ENCODE measurements at regions not wholly inside any gene's neighbourhood (a gene's known extent, or its start where the extent isn't known, plus 50 kb on each side); places are given as distances from the start of the nearest gene placed in this dataset.

- no peak for TF ChIP-seq TAF1 (IDR thresholded peaks at IDR 0.05; ENCODE audit: low read depth, low read length)
- TF ChIP-seq POLR2A (IDR thresholded peaks at IDR 0.05; ENCODE audit: low read depth, low read length), result no peak
- no peak for TF ChIP-seq POU2F2 (IDR thresholded peaks at IDR 0.05; ENCODE audit: low read depth, low read length)
- TF ChIP-seq POLR2AphosphoS5 (IDR thresholded peaks at IDR 0.05; ENCODE audit: low read depth, low read length), result no peak
Measured at GRCh38 chr7:54869523-54869922, 110.5 kb upstream of the SEC61G start.
